Smooth muscle cell (in vitro differentiated cells): ENCODE measurements at regions not wholly inside any gene's neighbourhood (a gene's known extent, or its start where the extent isn't known, plus 50 kb on each side); places are given as distances from the start of the nearest gene placed in this dataset.

Source experiments
- DNase-seq: peaks from one replicate; lab custom pipeline; 2025; ENCODE audit not compliant: unreplicated experiment; lab: John Stamatoyannopoulos, UW
- H2AFZ ChIP-seq: fragments of 200-600 bp; sonication (generic); 2 replicates; pipeline ENCODE4 v1.6.0; 2016; ENCODE audit warnings: antibody characterized with exemption, low read depth, mild to moderate bottlenecking
- H3F3A ChIP-seq: fragments of 200-600 bp; sonication (generic); 2 replicates; pipeline ENCODE4 v1.6.0; 2017; ENCODE audit warnings: antibody characterized with exemption, low read depth
- H3K27ac ChIP-seq: fragments of 200-600 bp; sonication (generic); 2 replicates; pipeline ENCODE4 v1.5.1; 2016; ENCODE audit warnings: low read depth, mild to moderate bottlenecking
- H3K27me3 ChIP-seq: fragments of 200-600 bp; sonication (generic); 2 replicates; pipeline ENCODE4 v1.6.1; 2016; ENCODE audit warnings: low read depth, mild to moderate bottlenecking
- H3K36me3 ChIP-seq: fragments of 200-600 bp; sonication (generic); 2 replicates; pipeline ENCODE4 v1.5.1; 2016; ENCODE audit warnings: low read depth
- H3K4me1 ChIP-seq: fragments of 200-600 bp; sonication (generic); 2 replicates; pipeline ENCODE4 v1.5.1; 2016; ENCODE audit warnings: low read depth
- H3K4me2 ChIP-seq: fragments of 200-600 bp; sonication (generic); 2 replicates; pipeline ENCODE4 v1.6.0; 2016; ENCODE audit warnings: mild to moderate bottlenecking
- H3K4me3 ChIP-seq: fragments of 200-600 bp; sonication (generic); 2 replicates; pipeline ENCODE4 v1.5.1; 2016; ENCODE audit warnings: mild to moderate bottlenecking
- H3K79me2 ChIP-seq: fragments of 200-600 bp; sonication (generic); 2 replicates; pipeline ENCODE4 v1.6.0; 2016; ENCODE audit warnings: low read depth, mild to moderate bottlenecking
- H3K9ac ChIP-seq: fragments of 200-600 bp; sonication (generic); 2 replicates; pipeline ENCODE4 v1.6.0; 2016; ENCODE audit warnings: low read depth
- H3K9me3 ChIP-seq: fragments of 200-600 bp; sonication (generic); replicated peaks from 2 replicates; pipeline ENCODE4 v1.5.1; 2016; ENCODE audit warnings: low read depth
- H4K20me1 ChIP-seq: fragments of 200-600 bp; sonication (generic); 2 replicates; pipeline ENCODE4 v1.6.0; 2016; ENCODE audit warnings: low read depth
- WGBS: methylation state at CpG from one replicate; pipeline ENCODE4 v1.1.7; 2016; ENCODE audit warnings: low lambda C conversion rate; 5-methylcytosine and 5-hydroxymethylcytosine counted together
- TF ChIP-seq, protein P1 (sequence below): fragments of 200-600 bp; sonication (generic); IDR thresholded peaks from 2 replicates; pipeline ENCODE4 v1.5.1; 2017; ENCODE audit warnings: borderline replicate concordance, mild to moderate bottlenecking, antibody characterized with exemption; ENCODE audit not compliant: insufficient read depth, poor library complexity, severe bottlenecking

DNA sequence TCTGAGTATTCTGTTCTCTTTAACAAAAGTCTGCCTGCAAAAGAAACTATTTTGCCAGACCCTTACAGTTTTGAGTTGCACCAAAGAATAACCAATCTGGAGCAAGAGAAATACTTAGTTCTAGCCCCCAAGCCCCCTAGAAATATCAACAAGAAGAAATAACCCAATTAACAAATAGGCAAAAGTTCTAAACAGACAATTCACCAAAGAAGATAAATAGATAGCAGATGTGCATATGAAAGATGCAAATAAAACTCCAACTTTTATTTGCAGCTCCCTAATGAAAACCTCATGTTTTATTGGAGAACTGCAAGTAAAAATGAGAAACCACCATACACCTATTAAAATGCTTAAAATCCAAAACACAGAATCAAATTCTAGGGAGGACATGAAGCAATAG is 1308.0 kb downstream of the CDH11 start:
- H3K79me2 ChIP-seq = no peaks in the 10 kb centered on the region
- H3F3A ChIP-seq = no peaks in the 10 kb centered on the region
- no peaks in the 10 kb centered on the region for H3K4me1 ChIP-seq
- no peaks in the 10 kb centered on the region for H4K20me1 ChIP-seq
- no peak overlapping the region for H3K9ac ChIP-seq
- TF ChIP-seq, protein P1, sequence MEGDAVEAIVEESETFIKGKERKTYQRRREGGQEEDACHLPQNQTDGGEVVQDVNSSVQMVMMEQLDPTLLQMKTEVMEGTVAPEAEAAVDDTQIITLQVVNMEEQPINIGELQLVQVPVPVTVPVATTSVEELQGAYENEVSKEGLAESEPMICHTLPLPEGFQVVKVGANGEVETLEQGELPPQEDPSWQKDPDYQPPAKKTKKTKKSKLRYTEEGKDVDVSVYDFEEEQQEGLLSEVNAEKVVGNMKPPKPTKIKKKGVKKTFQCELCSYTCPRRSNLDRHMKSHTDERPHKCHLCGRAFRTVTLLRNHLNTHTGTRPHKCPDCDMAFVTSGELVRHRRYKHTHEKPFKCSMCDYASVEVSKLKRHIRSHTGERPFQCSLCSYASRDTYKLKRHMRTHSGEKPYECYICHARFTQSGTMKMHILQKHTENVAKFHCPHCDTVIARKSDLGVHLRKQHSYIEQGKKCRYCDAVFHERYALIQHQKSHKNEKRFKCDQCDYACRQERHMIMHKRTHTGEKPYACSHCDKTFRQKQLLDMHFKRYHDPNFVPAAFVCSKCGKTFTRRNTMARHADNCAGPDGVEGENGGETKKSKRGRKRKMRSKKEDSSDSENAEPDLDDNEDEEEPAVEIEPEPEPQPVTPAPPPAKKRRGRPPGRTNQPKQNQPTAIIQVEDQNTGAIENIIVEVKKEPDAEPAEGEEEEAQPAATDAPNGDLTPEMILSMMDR = no peak
- H3K4me3 ChIP-seq = no peak overlapping the region
- no peak overlapping the region for H2AFZ ChIP-seq
- H3K27me3 ChIP-seq = no peaks in the 10 kb centered on the region
- H3K36me3 ChIP-seq = no peaks in the 10 kb centered on the region
- no peak overlapping the region for H3K27ac ChIP-seq
- DNase-seq = no peak
- no peaks in the 10 kb centered on the region for H3K9me3 ChIP-seq
- H3K4me2 ChIP-seq = no peak overlapping the region

DNA sequence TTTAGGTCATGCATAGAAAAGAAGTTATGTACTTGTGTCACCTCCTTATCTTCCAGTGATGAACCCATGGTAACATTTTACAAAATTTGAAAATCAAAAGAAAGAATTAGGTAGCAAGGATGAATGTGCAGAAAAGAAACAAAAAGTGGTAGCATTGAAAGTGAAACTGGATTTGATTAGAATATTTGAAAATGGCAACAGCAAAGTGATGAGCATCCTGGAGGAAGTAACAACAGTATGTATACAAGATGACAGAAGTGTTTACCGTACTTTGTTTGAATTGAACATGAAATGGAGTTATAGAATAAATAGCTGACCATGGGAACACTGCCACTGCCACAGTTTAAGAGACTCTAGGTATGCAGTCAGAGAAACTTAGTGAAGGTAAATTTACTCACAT is 1313.1 kb downstream of the CDH11 start:
- no peak overlapping the region for H3K4me2 ChIP-seq
- no peaks in the 10 kb centered on the region for H3K36me3 ChIP-seq
- H3K27me3 ChIP-seq = no peaks in the 10 kb centered on the region
- H3K9me3 ChIP-seq = no peaks in the 10 kb centered on the region
- TF ChIP-seq, protein P1 = no peak
- H3F3A ChIP-seq = no peaks in the 10 kb centered on the region
- no peak for DNase-seq
- no peaks in the 10 kb centered on the region for H3K79me2 ChIP-seq
- no peak overlapping the region for H3K27ac ChIP-seq
- no peaks in the 10 kb centered on the region for H3K4me1 ChIP-seq
- H2AFZ ChIP-seq = no peak overlapping the region
- WGBS = 97% methylated on average over 1 of the region's 1 CpG
- H3K4me3 ChIP-seq = no peak overlapping the region
- H3K9ac ChIP-seq = no peak overlapping the region
- H4K20me1 ChIP-seq = no peaks in the 10 kb centered on the region

GRCh38 chr16:63806794-63807506 is 1314.9 kb downstream of the CDH11 start:
- no peaks in the 10 kb centered on the region for H3K79me2 ChIP-seq
- no peak overlapping the region for H2AFZ ChIP-seq
- H3K4me1 ChIP-seq = no peaks in the 10 kb centered on the region
- no peak overlapping the region for H3K4me2 ChIP-seq
- DNase-seq = no peak
- H3K9me3 ChIP-seq = no peaks in the 10 kb centered on the region
- H4K20me1 ChIP-seq = no peaks in the 10 kb centered on the region
- H3K27me3 ChIP-seq = no peaks in the 10 kb centered on the region
- H3F3A ChIP-seq = no peaks in the 10 kb centered on the region
- H3K4me3 ChIP-seq = no peak overlapping the region
- TF ChIP-seq, protein P1 = no peak
- no peak overlapping the region for H3K9ac ChIP-seq
- WGBS = 85% methylated on average over 3 of the region's 3 CpGs
- H3K36me3 ChIP-seq = no peaks in the 10 kb centered on the region
- no peak overlapping the region for H3K27ac ChIP-seq

DNA sequence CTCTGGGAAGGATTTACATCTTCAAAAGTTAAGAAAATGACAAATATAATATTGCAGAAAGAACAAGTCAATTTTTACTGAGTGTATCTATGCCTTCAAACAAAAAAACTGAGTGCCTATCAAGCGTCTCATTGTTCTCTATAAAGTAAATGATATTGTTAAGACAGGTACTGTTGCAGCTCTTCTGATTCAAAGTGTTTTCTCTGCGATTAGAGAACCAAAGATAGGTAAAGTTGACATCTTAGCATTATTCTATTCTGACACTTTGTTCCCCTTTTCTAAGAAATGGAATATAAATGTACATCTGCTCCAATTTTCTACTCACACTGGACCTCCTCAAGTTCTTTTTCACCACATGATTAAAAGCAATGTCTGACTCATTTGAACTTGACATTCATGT is 1317.7 kb downstream of the CDH11 start:
- 95% methylated on average over 2 of the region's 2 CpGs for WGBS
- no peak overlapping the region for H3K4me2 ChIP-seq
- H3K79me2 ChIP-seq = no peaks in the 10 kb centered on the region
- no peak overlapping the region for H3K27ac ChIP-seq
- no peak overlapping the region for H3K4me3 ChIP-seq
- H3K9me3 ChIP-seq = no peaks in the 10 kb centered on the region
- TF ChIP-seq, protein P1 = no peak
- H3K36me3 ChIP-seq = no peaks in the 10 kb centered on the region
- no peak overlapping the region for H3K9ac ChIP-seq
- H3K27me3 ChIP-seq = no peaks in the 10 kb centered on the region
- no peaks in the 10 kb centered on the region for H4K20me1 ChIP-seq
- H3K4me1 ChIP-seq = no peaks in the 10 kb centered on the region
- no peak overlapping the region for H2AFZ ChIP-seq
- DNase-seq = no peak
- no peaks in the 10 kb centered on the region for H3F3A ChIP-seq
